ENCODE measurements at regions not wholly inside any gene's neighbourhood (a gene's known extent, or its start where the extent isn't known, plus 50 kb on each side); places are given as distances from the start of the nearest gene placed in this dataset.
"Not testable (repeated sequence)": the region's sequence is repeated elsewhere in the genome, so short reads cannot be mapped to it uniquely, and the experiment has no call there.

GRCh38 chr9:26789959-26790358 is 102.6 kb downstream of the CAAP1 start:
- DNase-seq: no peak

DNA sequence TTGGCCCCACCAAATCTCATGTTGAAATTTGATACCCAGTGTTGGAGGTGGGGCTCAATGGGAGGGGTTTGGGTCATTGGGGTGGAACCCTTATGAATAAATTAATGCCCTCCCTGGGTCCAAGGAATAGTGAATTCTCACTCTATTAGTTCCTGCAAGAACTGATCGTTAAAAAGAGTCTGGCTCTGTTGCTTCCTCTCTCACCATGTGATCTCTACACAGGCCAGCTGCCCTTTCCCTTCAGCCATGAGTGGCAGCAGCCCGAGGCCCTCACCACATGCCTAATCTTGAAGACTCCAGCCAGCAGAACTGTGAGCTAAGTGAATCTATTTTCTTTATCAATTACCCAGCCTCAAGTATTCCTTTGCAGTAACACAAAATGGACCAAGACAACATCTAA is 106.0 kb downstream of the CAAP1 start:
- no peak for DNase-seq

DNA sequence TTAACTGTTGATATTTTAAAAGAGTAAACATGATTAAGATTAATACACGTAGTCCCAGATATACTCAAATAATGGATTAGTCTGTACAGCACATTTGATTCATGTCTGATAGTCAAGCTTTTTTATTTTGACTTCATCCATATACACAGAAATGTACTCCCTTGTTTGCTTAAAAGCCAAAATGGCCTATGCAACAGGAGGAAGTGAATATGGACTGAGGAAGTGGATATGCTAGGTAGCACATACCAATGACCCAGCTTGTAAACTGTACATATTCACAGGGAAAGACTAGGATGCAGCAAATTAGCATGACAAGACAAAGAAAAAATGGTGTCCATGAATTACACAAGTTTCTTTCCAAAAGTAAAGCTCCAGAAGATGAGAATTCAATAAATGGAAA is 109.7 kb downstream of the CAAP1 start:
- no peak for DNase-seq

DNA sequence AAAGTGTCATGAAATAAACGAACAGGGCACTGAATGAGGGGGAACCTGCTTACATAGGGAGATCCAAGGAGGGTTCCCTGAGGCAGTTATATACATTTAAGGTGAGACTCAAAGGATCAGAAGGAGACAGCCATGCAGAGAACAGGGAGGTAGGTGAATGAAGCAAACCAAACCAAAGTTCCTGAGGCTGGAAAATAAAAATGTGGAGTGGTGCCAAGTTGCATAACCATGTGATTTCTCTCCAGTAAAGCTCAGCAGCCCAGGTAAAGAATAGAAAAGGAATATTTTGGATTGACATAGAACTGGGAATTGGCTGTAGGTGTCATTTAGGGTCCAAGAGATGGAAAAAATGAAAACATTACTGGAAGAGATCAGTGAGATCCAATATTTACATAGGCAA is 110.7 kb downstream of the CAAP1 start:
- no peak for DNase-seq

DNA sequence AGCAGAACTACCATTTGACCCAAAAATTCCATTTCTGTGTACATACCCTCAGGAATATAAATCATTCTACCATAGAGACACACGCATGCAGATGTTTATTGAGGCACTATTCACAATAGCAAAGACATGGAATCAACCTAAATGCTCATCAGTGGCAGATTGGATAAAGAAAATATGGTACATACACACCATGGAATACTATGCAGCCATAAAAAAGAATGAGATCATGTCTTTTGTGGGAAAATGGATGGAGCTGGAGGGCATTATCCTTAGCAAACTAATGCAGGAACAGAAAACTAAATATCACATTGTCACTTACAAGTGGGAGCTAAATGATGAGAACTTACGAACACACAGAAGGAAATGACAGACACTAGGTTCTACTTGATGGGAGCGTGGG is 112.3 kb downstream of the CAAP1 start:
- not testable (repeated sequence) for DNase-seq

DNA sequence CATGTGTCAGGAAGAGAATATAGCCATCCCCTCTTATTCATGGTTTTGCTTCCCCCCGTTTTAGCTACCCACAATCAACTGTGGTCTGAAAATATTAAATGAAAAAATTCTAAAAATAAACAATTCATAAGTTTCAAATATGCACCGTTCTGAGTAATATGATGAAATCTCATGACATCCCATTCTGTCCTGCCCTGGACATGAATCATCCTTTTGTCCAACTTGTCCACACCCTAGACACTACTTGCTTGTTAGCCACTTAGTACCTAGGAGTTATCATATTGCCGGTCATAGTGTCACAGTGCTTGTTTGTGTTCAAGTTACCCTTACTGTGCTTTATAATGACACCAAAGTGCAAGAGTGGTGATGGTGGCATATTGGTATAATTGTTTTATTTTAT is 113.5 kb downstream of the CAAP1 start:
- no peak for DNase-seq

- DNase-seq: no peak
Observed at GRCh38 chr9:26775391-26775790, 117.2 kb downstream of the CAAP1 start.

GRCh38 chr9:26773056-26773455 is 119.5 kb downstream of the CAAP1 start:
- no peak for DNase-seq

- DNase-seq: no peak
Observed at GRCh38 chr9:26770821-26771220, 121.8 kb downstream of the CAAP1 start.

DNA sequence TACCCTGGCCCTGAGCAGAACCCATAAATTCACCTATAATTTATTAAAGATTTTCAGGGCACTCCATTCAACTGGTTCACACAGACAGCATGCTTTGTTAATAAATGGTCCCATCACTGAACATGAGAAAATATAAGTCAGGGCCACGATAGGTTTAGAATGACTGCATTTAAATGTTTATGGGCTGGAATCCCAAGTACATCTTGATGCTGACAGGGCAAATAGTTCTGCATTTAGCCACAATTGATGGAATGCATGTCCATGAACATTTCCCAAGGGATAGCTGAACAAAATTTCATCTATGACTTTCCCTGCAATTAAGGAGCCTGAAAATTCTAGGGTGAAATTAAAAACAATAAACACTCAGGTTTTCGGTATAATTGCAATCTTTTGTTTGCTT is 124.5 kb downstream of the CAAP1 start:
- no peak for DNase-seq

DNA sequence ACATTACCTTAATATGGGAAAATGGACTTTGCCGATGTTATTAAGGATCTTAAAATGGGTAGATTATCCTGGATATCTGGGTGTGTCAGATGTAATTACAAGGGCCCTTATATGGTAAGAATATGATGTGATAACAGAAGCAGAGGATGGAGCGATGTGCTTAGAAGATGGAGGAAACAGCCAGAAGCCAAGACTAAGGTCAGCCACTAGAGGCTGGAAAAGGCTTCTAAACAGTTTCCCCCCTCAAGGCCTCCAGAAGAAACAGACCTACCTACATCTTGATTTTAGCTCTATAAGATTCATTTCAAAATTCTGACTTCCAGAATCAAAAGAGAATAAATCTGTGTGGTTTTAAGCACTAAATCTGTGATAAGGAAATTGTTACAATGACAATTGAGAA is 131.9 kb downstream of the CAAP1 start:
- no peak for DNase-seq

DNA sequence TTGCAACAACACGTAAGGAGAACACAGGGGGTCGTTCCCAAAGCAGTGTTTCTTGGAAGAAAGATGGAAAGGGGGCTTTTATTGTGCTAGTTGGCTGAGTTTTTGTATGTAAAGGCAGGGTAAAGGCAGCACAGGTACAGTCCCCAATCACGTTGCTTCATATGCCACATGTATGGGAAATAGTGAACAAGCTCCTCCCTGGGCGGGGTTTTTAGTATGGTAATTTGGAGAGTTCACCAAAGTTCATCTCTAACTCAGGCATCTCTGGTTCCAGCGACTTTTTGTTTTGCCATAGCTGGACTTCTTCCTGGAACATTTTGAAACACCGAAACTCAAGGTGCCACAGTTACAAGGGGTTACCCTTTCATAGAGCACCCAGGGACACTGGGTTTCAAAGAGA is 133.9 kb downstream of the CAAP1 start:
- DNase-seq: no peak

DNA sequence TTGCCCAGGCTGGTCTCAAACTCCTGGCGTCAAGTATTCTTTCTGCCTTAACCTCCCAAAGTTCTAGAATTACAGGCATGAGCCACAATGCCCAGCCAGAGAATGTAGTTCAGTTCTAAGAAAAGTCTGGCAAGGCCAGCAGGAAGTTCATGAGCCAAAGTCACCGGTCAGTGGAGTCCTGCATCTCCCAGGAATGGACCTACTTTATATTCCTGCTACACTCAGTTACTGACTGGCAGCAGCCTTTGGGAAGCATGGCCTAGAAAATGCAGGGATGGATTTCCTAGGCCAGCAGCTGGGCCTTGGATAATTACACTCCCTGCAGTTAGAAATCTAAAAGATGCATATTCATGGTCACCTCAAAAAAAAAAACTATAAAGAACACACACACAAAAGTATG is 135.7 kb downstream of the CAAP1 start:
- peak in 4 of 14 donors; percentile 5 to 22 (median 10) for DNase-seq

DNA sequence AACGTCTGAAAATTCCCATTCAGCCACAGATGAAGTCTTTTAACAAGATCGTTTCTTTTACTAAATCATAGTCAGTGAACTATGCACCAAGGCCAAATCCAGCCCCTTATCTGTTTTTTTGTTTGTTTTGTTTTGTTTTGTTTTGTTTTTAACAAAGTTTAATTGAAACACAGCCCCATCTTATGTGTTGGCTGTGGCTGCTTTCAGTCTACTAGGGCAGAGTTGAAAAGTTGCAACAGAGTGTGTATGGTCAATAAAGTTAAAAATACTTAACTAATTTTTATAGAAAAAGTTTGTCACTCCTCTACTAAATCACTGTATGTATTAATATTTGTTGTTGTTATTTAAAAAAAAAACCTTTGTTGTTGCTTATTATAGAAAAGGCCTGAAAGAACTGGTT is 137.1 kb downstream of the CAAP1 start:
- no peak for DNase-seq

DNA sequence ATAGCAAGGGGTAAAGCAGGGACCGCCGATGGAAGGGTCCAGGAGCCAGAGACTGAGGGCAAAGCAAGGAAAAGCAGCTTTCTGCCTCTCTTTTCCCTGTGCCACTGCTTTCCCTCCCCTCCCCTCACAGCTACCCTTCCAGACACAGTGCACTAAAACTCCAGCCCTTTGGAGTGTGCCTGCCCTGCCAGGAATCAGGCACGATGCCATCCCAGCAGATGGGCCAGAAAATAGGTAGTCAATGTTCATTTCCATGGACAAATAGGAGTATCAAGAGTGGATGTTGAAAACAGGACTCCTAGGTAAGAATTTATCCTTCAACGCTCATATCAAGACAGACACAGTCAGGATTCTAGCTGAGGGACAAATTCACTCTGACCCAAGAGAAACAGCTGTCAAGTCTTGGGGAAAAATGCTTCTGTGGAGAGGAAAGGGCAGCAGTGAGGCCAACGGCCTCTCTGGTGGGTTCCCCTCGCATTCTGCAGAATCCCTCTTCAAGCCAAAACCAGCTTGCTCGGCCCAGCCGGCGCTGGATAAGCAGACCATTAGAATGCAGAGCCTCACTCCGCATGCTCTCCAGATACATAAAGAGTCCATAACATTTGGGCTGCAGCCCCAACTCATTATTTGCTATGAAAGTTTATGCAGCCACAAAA is 138.0 kb downstream of the CAAP1 start:
- peak in 1 of 14 donors; percentile 11 for DNase-seq

GRCh38 chr9:26753971-26754370 is 138.6 kb downstream of the CAAP1 start:
- no peak for DNase-seq

GRCh38 chr9:26750162-26750561 is 142.4 kb downstream of the CAAP1 start:
- DNase-seq: no peak

DNA sequence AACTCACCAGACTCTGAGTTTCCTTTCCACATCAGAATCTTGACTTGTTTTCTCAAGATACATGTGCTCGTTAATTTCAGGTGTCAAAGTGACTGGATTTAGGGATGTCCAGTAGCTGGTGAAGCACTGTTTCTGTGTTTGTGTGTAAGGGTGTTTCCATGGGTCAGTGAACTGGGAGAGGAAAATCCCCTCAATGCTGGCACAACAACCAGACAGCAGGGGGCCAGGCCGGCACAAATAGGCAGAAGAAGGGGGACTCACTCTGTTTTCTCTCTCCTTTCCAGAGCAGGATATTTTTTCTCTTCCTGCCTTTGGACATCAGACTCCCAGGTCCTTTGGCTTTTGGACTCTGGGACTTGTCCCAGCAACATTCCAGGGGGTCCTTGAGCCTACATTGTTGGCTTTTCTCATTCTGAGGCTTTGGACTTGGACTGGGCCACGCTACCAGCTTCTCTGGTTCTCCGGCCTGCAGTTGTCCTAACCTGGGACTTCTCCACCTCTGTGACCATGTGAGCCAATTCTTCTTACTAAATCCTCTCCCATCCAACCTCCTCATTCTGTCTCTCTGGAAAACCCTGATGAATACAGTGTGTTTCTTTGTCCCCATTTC is 144.0 kb downstream of the CAAP1 start:
- no peak for DNase-seq

- DNase-seq: no peak
Observed at GRCh38 chr9:26747611-26748010, 145.0 kb downstream of the CAAP1 start.

GRCh38 chr9:26746357-26747072 is 146.1 kb downstream of the CAAP1 start:
- no peak for DNase-seq

DNA sequence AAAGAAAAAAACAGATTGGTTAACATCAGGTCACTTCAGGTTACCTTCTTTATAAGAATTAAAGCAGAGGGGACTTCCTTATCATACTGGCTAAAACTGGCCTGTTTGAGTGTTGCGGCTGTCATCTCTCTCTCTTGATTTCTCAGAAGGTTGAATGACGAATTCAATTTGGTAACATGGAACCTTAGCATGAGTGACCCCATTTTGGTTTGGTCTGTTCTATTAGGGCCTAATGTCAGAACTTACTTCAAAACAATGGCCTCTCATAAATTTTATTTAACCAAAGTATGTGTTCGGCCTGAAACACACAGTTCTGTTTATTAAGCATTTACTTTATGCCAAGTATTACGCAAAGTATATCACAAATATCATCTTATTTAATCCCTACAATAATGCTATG is 147.5 kb downstream of the CAAP1 start:
- no peak for DNase-seq

DNA sequence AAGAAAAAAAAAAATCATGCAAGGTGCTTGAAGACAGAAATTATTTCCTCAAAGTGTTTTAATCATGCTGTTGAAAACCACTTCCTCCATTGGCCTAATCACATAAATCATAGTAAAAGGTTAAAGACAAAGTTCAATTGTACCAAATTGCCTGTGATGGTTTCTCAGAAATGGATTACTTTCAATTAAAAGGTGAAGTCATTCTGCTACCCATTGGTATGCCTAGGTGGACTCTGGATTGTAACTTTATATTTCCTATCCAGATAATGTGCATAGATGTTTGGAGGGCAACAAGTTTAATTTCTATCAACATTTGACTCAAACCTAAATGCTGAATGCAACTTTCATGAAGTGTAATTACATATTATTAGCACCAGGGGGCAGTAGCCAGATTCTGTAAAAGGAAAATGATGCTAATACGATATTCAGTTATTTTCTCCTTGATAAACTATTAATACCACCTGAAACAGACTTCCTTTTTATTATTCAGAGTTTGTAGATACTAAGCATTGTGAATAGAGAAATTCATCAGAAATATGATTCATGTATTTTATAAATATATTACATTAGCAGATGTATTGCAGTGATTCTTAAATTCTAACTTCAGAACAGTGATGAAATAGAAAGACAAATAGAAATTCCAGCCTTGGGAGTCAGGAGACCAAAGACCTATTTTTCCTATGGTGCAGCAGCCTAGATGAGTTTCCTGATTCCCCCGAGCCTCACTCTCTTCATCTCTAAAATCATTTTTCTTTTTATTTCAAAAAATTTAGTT is 148.2 kb downstream of the CAAP1 start:
- DNase-seq: no peak

DNA sequence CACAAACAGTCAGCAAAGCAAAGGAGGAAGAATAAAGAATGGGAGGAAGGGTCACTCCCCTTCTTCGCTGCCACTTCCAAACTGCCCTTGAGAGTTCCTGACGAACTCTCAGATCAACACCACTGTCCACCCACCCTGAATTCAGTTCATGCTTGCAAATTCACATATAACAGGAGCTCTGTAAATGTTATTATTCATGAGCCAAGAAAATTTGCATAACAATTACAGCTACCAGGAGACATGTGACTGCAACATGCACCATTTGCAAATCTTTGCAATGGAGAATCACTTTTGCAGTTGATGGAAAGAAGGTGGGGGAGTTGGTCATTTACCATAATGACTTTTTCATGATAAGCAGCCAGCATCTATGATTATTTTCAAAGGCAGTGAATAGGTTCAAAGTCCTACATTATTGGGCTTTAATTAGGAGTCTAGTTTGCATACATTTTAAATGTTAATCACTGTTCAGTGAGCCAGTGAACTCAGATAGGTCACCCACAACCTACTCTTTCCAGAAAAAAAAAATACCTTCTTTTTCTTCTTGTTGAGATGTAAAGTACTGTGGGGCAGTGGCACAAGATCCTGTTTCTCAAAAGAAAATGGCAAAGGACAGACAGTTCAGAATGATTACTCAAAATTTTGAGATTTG is 149.7 kb downstream of the CAAP1 start:
- no peak for DNase-seq

Measured in C1 segment of cervical spinal cord (tissue), 14 donors.